Activated CD4-positive, alpha-beta memory T cell treated with anti-CD3 and anti-CD28 coated beads for 36 hours (primary cell): ENCODE measurements at regions not wholly inside any gene's neighbourhood (a gene's known extent, or its start where the extent isn't known, plus 50 kb on each side); places are given as distances from the start of the nearest gene placed in this dataset.
"Not testable (repeated sequence)": the region's sequence is repeated elsewhere in the genome, so short reads cannot be mapped to it uniquely, and the experiment has no call there.

ENCODE experiments used
- CTCF ChIA-PET: fragments of 350-600 bp; sonication (Branson Sonifier 250); formaldehyde crosslinking; loops from one replicate; lab custom pipeline; 2021; ENCODE audit warnings: antibody characterized with exemption, inconsistent platforms; lab: Charles Lee
- POLR2A ChIA-PET: fragments of 350-600 bp; sonication (Branson Sonifier 250); formaldehyde crosslinking; loops from one replicate; lab custom pipeline; 2021; ENCODE audit warnings: antibody characterized with exemption; lab: Charles Lee
- DNase-seq: peaks from one replicate; pipeline ENCODE4 v3.0.0-alpha.2; 2020
- H3K27ac Mint-ChIP-seq: one replicate; pipeline ENCODE4 v1.8.0; 2021; ENCODE audit warnings: mixed read lengths
- H3K27me3 Mint-ChIP-seq: one replicate; pipeline ENCODE4 v1.8.0; 2021; ENCODE audit warnings: mixed read lengths
- H3K36me3 Mint-ChIP-seq: one replicate; pipeline ENCODE4 v1.8.0; 2021; ENCODE audit warnings: mixed read lengths
- H3K4me1 Mint-ChIP-seq: one replicate; pipeline ENCODE4 v1.8.0; 2021; ENCODE audit warnings: low read depth, mixed read lengths
- H3K4me3 Mint-ChIP-seq: one replicate; pipeline ENCODE4 v1.8.0; 2021; ENCODE audit warnings: mild to moderate bottlenecking, mixed read lengths
- H3K9me3 Mint-ChIP-seq: one replicate; pipeline ENCODE4 v1.8.0; 2021; ENCODE audit warnings: mixed read lengths
- intact Hi-C: fragments of 100-400 bp; cut with micrococcal nuclease; formaldehyde crosslinking; loops from one replicate; pipeline ENCODE4 v1.15.1; 2023

DNA sequence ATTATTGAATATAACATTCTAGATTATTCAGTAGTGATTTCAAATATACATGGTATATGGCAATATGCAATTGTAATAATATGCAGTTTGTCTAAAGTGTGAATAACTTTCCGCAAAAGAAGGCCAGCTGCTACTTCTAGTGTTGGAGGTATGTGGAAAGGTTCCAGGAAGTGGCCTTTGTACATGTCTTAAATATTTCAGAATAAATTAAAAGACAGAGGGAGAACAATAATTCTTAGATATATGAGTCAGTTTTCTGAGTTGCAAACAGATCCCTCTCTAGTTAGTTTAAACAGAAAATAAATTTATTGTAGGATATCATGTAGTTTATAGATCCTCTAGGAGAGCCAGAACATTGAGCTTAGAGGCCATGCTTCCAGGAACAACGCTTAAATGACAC lies 210.8 kb upstream of the ELL2 start:
- H3K9me3 Mint-ChIP-seq = no peaks in the 10 kb centered on the region
- no peak overlapping the region for H3K27ac Mint-ChIP-seq
- no peaks in the 10 kb centered on the region for H3K4me1 Mint-ChIP-seq
- H3K36me3 Mint-ChIP-seq = no peaks in the 10 kb centered on the region
- H3K27me3 Mint-ChIP-seq = peaks cover 6% of the 10 kb centered on the region
- intact Hi-C loops = no loop called here
- POLR2A ChIA-PET = no interaction called here
- CTCF ChIA-PET = no interaction called here
- no peak overlapping the region for H3K4me3 Mint-ChIP-seq
- DNase-seq = no peak

DNA sequence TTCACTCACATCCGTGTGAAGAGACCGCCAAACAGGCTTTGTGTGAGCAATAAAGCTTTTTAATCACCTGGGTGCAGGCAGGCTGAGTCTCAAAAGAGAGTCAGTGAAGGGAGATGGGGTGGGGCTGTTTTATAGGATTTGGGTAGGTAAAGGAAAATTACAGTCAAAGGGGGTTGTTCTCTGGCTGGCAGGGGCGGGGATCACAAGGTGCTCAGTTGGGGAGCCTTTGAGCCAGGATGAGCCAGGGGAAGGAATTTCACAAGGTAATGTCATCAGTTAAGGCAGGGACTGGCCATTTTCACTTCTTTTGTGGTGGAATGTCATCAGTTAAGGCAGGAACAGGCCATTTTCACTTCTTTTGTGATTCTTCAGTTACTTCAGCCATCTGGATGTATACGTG lies 210.3 kb upstream of the ELL2 start:
- H3K27ac Mint-ChIP-seq, POLR2A ChIA-PET, H3K36me3 Mint-ChIP-seq, intact Hi-C loops, H3K9me3 Mint-ChIP-seq, H3K27me3 Mint-ChIP-seq, H3K4me1 Mint-ChIP-seq, CTCF ChIA-PET, H3K4me3 Mint-ChIP-seq, DNase-seq: not testable (repeated sequence)

DNA sequence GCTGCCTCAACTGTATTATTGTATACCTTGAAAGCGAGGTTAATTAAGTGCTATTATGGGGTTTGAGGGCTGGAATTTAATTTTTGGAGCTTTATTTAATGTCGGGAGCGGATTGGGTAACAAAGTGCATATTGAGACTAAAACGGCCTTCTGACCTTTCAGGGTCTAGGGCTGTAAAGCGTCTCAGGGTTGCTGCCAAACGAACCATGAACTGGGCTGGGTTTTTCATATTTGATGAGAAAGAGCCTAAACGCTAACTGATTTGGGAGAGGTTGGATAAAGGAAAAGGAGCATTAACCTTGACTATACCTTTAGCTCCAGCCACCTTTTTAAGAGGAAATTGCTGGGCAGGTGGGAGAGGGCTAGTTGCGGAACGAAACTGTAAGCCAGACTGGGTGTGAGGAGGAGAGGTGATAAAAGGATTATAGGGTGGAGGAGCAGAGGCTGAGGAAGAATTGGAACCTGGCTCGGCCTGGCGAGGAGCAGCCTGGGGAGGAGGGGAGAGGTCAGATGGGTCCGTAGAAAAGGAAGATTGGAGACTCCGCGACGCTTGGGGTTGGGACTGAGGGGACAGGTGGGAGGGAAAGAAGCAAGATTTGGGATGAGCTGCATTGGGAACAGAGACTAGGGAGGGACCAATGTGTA lies 209.0 kb upstream of the ELL2 start:
- CTCF ChIA-PET, H3K4me3 Mint-ChIP-seq, H3K4me1 Mint-ChIP-seq, H3K9me3 Mint-ChIP-seq, H3K36me3 Mint-ChIP-seq, H3K27me3 Mint-ChIP-seq, DNase-seq, POLR2A ChIA-PET, H3K27ac Mint-ChIP-seq, intact Hi-C loops: not testable (repeated sequence)

DNA sequence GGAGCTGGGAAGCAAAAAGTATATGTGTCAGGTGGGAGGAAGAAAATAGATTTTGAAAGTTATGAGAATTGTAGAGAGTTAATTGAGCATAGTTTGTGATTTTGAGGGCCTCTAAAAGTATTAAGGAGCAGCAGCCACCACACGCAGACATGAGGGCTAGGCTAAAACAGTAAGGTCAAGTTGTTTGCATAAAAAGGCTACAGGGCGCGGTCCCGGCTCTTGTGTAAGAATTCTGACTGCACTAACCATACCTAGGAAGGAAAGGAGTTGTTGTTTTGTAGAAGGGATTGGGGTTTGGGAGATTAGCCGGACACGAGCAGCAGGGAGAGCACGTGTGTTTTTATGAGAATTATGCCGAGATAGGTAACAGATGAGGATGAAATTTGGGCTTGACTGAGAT lies 207.2 kb upstream of the ELL2 start:
- H3K9me3 Mint-ChIP-seq, H3K4me1 Mint-ChIP-seq, H3K36me3 Mint-ChIP-seq, CTCF ChIA-PET, H3K27ac Mint-ChIP-seq, intact Hi-C loops, H3K27me3 Mint-ChIP-seq, DNase-seq, H3K4me3 Mint-ChIP-seq, POLR2A ChIA-PET: not testable (repeated sequence)

DNA sequence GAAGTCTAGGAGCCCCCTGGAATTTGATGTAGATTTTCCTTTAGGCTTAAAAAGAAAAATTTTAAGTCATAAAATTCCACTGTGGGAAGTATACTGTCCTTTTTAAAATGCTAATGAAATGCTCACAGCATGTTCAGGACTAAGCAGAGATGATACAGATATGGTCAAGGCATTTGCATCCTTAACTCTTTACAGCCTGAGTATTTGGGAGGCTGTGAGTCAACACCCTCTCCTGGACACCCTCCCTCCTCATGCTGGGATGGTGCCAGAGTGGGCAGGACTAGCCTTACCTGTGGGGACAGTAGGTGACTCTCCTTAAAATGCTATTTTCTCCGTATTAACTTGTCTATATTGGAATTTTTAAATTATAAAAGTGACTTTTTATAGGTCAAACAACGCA lies 197.4 kb upstream of the ELL2 start:
- no peak overlapping the region for H3K27ac Mint-ChIP-seq
- intact Hi-C loops = no loop called here
- H3K4me3 Mint-ChIP-seq = no peak overlapping the region
- DNase-seq = no peak
- no peaks in the 10 kb centered on the region for H3K9me3 Mint-ChIP-seq
- no peaks in the 10 kb centered on the region for H3K36me3 Mint-ChIP-seq
- POLR2A ChIA-PET = no interaction called here
- CTCF ChIA-PET = no interaction called here
- no peaks in the 10 kb centered on the region for H3K4me1 Mint-ChIP-seq
- H3K27me3 Mint-ChIP-seq = peaks cover 6% of the 10 kb centered on the region

DNA sequence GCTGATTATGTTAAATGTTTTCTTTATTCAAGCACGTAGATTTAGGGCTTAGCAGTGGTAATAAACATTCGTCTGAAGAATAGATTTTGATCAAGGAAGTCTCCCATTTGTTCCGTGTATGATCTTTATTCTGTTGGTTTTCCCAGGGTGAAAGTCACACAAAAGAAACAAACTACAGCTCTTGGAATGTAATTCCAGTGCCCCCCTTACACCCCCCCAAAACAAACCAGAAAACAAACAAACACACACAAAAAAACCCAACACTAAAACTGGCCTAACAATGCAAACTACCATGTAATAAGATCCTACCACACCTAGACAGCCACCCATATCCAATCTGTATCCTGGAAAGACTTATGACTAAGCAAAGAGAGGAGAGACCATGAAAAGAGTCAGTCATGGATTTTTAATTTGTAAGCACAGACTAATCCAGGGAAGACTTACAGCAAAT lies 196.2 kb upstream of the ELL2 start:
- no peak overlapping the region for H3K4me3 Mint-ChIP-seq
- CTCF ChIA-PET = no interaction called here
- no peaks in the 10 kb centered on the region for H3K36me3 Mint-ChIP-seq
- intact Hi-C loops = no loop called here
- POLR2A ChIA-PET = no interaction called here
- H3K9me3 Mint-ChIP-seq = no peaks in the 10 kb centered on the region
- no peak for DNase-seq
- H3K4me1 Mint-ChIP-seq = no peaks in the 10 kb centered on the region
- no peak overlapping the region for H3K27ac Mint-ChIP-seq
- peaks cover 6% of the 10 kb centered on the region for H3K27me3 Mint-ChIP-seq

GRCh38 chr5:96157077-96157780 lies 195.6 kb upstream of the ELL2 start:
- intact Hi-C loops = no loop called here
- Mint-ChIP-seq H3K27ac (no peak overlapping the region), H3K27me3 (peaks cover 6% of the 10 kb centered on the region), H3K4me3 (no peak overlapping the region), H3K4me1 (no peaks in the 10 kb centered on the region), H3K36me3 (no peaks in the 10 kb centered on the region), H3K9me3 (no peaks in the 10 kb centered on the region)
- ChIA-PET POLR2A (interaction anchor here (0.5 kb wide), 1 partner anchor 127 kb away, joined by 3 read pairs; no protein-coding TSS in a partner anchor), CTCF (no interaction called here)
- no peak for DNase-seq

DNA sequence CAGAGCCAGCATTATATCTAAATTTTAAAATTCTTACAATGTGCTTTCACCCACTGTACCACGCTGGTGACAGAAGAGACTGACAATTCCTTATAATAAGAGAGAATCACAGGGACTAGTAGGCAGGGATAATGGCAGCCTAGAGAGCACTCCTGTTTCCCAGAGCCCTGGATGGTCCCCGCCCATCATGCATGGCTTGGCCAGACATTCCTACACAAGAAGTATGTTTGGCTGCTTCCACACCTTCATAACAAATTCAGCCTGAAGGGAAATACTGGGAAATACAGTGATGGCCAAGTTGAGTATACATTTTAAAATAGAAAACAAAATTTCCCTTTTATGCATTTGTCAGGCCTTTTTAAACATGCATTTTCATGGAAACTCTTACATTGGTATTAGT lies 193.5 kb upstream of the ELL2 start:
- Mint-ChIP-seq H3K4me3 (no peak overlapping the region), H3K27me3 (peaks cover 4% of the 10 kb centered on the region), H3K4me1 (no peaks in the 10 kb centered on the region), H3K27ac (no peak overlapping the region), H3K36me3 (no peaks in the 10 kb centered on the region), H3K9me3 (no peaks in the 10 kb centered on the region)
- no peak for DNase-seq
- CTCF ChIA-PET = no interaction called here
- POLR2A ChIA-PET = no interaction called here
- intact Hi-C loops = no loop called here

- H3K27ac Mint-ChIP-seq = no peak overlapping the region
- no peaks in the 10 kb centered on the region for H3K27me3 Mint-ChIP-seq
- POLR2A ChIA-PET = interaction anchor here (1.2 kb wide), 1 partner anchor 189 kb away, joined by 3 read pairs; no protein-coding TSS in a partner anchor
- no peak overlapping the region for H3K4me3 Mint-ChIP-seq
- peaks cover under 1% of the 10 kb centered on the region for H3K4me1 Mint-ChIP-seq
- H3K9me3 Mint-ChIP-seq = no peaks in the 10 kb centered on the region
- CTCF ChIA-PET = no interaction called here
- DNase-seq = peak; percentile 33
- H3K36me3 Mint-ChIP-seq = no peaks in the 10 kb centered on the region
- intact Hi-C loops = loop anchor here (1.0 kb wide), 1 partner anchor 68 kb away; no protein-coding TSS in a partner anchor
Observed at GRCh38 chr5:96151891-96152290, 190.2 kb upstream of the ELL2 start.

DNA sequence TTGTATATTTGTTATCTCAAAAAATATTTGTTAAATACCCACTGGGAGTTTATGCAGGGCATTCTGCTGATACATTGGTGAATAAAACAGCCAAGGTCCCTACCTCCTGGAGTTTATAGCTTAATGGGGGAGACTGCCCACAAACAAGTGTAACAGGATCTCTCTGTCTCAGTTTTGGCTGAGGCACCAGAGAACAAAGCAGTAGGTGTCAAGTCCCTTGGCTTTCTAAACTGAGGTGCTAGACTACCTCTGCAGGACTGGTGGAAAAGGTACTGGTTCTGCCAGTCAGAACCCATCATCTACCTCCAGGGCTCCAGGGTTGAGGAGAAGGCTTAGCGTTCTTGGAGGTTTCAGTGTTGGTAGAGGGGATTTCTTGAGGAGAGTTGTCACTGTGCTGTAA lies 188.4 kb upstream of the ELL2 start:
- POLR2A ChIA-PET = no interaction called here
- intact Hi-C loops = no loop called here
- no peaks in the 10 kb centered on the region for H3K27me3 Mint-ChIP-seq
- no peaks in the 10 kb centered on the region for H3K36me3 Mint-ChIP-seq
- CTCF ChIA-PET = no interaction called here
- H3K9me3 Mint-ChIP-seq = no peaks in the 10 kb centered on the region
- H3K4me1 Mint-ChIP-seq = peaks cover 4% of the 10 kb centered on the region
- no peak overlapping the region for H3K4me3 Mint-ChIP-seq
- no peak for DNase-seq
- H3K27ac Mint-ChIP-seq = no peak overlapping the region

DNA sequence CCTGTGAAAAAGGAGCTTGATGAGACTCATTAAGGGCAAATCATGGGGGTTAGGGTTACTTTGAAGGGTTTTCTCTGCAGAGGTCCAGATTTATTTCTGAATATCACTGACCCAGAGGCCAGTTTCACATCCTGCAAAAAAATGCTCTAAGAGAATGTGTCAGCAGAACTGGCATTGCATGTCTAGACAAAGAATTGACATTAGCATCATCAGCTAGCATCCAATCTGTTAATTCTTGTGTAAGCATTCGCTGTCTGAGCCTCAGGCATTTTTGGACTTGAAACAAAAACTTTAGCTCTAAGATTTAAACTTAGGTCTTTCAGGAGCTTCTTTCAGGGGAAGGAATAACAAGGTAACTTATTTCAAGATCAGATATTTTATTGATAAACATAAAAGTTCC lies 187.9 kb upstream of the ELL2 start:
- H3K4me1 Mint-ChIP-seq = peaks cover 4% of the 10 kb centered on the region
- ChIA-PET POLR2A (no interaction called here), CTCF (no interaction called here)
- H3K27ac Mint-ChIP-seq = no peak overlapping the region
- no peaks in the 10 kb centered on the region for H3K9me3 Mint-ChIP-seq
- no peak for DNase-seq
- intact Hi-C loops = no loop called here
- no peak overlapping the region for H3K4me3 Mint-ChIP-seq
- no peaks in the 10 kb centered on the region for H3K27me3 Mint-ChIP-seq
- no peaks in the 10 kb centered on the region for H3K36me3 Mint-ChIP-seq

- CTCF ChIA-PET = no interaction called here
- intact Hi-C loops = no loop called here
- no peaks in the 10 kb centered on the region for H3K27me3 Mint-ChIP-seq
- H3K4me3 Mint-ChIP-seq = no peak overlapping the region
- H3K9me3 Mint-ChIP-seq = no peaks in the 10 kb centered on the region
- no peak overlapping the region for H3K27ac Mint-ChIP-seq
- peaks cover 4% of the 10 kb centered on the region for H3K4me1 Mint-ChIP-seq
- POLR2A ChIA-PET = no interaction called here
- no peak for DNase-seq
- H3K36me3 Mint-ChIP-seq = no peaks in the 10 kb centered on the region
Observed at GRCh38 chr5:96149021-96149420, 187.4 kb upstream of the ELL2 start.

GRCh38 chr5:96148376-96148775 lies 186.7 kb upstream of the ELL2 start:
- Mint-ChIP-seq H3K36me3 (no peaks in the 10 kb centered on the region), H3K9me3 (no peaks in the 10 kb centered on the region), H3K27ac (no peak overlapping the region), H3K4me1 (peaks cover 4% of the 10 kb centered on the region), H3K4me3 (no peak overlapping the region), H3K27me3 (no peaks in the 10 kb centered on the region)
- ChIA-PET POLR2A (no interaction called here), CTCF (no interaction called here)
- no peak for DNase-seq
- intact Hi-C loops = no loop called here
